HG03196 (cell line): ENCODE measurements at regions not wholly inside any gene's neighbourhood (a gene's known extent, or its start where the extent isn't known, plus 50 kb on each side); places are given as distances from the start of the nearest gene placed in this dataset.
"Not testable (repeated sequence)": the region's sequence is repeated elsewhere in the genome, so short reads cannot be mapped to it uniquely, and the experiment has no call there.

Experiments
- ATAC-seq: cut with Tn5 transposase; IDR thresholded peaks from one replicate; pipeline ENCODE4 v1.9.1; 2021; ENCODE audit not compliant: unreplicated experiment

DNA sequence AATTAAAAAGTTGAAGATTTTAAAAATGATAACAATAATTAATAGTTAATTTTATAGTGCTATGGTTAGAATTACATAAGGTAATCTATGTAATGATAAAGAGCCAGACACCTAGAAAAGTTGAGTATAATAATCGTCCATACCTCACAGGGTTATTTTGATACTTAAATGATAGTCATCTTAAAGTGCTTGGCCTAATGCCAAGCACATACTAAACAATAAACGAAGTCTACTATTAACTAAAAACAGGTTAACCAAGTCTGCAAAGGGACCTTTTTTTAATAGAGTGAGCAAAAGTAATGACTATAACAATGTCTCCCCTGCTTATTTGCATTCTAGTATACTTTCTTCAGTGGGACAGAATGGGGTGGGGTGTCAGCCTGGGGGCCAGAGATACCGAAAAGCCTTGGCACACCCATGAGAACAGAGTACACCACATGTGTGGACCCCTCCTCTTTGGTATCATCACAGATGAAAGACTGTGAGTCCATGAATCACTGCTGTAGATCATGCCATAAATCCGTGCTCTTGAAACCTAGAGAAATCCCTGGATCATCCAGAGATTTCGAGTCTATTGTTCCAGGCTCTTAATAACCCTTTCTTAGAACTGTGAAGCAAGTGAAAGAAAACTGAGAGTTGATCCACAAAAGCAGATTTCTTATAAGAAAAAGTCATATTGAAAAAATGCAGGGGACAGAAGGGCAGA lies 249.5 kb downstream of the PRELID2 start:
- ATAC-seq = no peak

DNA sequence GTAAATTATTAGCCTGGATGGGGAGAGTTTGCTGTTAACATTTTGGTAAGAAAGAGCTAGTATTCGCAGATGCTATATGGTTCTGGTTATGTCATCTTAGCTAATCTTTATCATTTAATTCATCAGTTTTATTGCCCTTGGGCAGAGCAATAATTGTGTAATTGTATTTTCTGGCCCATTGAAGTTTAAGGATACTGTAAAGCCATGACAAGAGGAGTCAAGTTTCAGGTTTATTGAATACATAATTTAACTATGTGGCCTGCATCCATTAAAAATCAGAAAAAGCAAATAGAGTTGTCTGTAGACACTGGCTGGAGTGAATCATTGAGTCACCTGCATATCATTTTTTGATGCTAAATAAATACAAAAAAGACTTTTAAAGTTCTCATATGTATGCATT lies 255.8 kb downstream of the PRELID2 start:
- no peak for ATAC-seq

DNA sequence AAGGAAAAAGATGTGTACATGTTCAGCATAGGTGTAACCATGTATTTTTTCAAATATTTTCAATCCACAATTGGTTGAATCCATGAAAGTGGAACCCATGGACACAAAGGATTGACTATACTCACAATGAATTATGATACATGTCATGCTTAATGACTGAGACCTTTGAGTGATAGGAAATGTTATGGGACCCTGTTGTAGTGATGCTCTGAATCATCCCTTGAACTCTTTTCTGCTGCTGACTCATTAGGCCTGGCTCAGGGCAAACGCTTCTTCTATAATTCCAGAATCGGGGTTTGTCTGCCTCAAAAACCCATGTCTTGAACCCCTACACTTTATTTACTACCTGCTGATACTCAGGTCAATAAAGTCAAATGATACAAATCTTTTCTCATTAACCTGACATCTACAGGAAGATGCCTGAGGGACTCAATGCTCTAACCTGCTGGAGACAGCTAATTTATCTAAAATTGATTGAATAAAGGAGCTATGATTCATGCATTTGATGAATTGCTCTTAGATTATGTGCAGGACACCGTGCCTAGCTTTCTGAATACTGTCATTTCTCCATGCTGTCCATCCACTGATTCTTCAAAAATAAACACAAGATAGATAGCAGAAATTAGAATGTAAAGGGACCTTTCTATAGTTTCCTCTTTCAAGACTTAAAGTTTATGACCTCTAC lies 260.1 kb downstream of the PRELID2 start:
- ATAC-seq = no peak

DNA sequence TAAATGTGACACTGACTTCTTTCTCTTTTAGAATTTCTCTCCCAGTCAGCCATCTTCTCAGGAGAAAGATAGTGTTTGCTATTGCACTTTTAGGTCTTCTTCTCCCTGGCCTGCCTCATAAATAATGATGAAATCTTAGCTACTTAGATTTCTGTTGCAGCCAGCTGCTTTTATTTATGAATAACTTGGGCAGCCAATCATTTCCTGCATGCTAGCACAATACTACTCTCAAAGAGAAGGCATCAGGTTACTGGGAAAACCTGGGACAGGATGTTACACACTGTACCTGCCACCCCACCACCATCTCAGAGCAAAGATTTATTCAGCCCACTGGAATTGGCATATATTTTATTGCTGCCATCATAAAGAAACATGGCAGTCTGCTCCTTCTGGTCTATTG lies 266.6 kb downstream of the PRELID2 start:
- no peak for ATAC-seq

DNA sequence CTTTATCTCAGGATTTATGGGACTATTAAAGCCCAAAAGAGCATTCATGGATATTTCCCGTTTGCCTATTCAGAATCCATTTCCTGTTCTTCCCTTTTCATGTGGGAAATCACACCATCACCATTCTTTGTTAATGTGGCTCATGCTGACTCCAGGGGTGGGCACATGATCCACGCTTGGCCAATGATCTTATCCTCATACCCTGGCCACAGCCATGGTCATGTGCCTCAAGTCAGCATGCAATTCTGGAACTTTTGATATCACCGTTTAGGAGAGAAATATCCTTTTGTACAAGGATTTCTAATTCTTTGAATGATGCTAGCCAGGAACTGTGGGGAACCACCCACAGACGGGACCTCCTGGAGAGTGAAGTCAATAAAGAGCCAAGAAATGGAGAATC lies 272.2 kb downstream of the PRELID2 start:
- no peak for ATAC-seq

DNA sequence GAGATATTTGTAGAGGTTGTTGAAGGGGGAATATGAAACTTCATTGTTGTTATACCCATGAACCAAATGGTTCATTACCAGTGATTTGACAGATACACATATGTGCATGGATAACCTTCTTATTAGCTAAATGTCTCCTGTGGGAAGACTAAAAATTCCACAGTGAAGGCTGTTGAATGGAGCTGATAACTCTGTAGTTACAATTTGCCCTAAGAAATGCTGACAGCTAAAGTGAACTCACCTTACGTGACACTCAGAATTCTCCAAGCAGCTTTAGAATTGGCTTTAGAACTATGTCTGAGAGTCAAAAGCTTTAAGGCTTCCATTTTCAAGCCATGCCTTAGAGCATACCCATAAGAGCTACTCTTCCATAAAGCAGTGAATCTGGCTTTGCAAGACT lies 276.9 kb downstream of the PRELID2 start:
- ATAC-seq = no peak

DNA sequence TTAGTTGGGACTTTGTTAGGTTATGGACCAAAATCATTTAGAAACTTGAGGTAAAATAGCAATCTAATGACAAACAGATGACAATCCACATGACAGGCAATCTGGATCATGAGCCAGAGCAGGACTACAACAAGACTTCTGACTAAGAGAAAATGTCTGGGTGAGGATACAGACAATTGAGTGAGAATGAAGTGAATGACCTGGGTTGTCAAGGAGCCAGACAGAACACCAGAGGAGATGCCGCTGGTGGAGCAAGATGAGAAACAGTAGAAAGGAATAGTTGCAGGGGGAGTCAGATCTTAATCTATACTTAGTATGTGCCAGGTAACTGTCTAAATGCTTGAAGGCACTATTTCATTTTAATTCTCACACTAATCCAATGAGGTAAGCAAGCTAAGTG lies 277.8 kb downstream of the PRELID2 start:
- ATAC-seq = no peak

DNA sequence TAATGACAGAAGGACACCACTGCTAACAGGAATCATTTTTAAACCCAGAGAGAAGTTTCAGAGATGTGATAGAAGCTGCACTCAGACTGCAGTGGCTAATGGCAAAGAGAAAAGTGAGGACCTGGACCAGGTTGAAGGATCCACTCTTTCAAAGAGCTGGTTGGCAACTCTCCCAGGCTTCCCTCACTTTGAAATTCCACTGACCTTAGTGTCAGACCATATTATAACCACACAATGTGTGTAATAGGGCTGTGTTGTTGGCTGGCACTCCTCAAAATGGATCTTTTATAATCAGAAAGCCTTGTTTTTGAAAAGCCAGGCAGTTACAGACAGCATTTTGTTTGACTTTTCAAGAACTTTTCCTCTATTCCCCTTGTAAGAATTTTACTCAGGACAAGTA lies 280.7 kb downstream of the PRELID2 start:
- no peak for ATAC-seq

DNA sequence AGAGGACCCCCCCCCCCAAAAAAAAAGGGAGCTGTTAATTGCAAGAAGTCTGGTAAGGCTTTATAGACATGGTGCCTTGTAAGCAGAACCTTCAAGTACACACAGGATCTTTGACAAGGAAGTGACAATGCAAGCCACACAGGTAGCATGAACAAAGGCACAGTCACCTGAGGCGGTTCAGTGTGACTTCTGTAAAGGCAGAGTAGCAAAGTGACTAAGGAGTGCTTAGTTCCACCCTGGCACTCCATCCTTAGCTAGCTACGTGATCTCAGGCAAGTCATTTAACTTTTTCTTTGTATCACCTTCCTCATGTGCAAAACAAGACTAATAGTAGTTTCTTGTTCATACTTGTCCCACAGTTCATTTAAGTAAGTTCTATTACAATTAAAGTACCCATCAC lies 282.0 kb downstream of the PRELID2 start:
- no peak for ATAC-seq

DNA sequence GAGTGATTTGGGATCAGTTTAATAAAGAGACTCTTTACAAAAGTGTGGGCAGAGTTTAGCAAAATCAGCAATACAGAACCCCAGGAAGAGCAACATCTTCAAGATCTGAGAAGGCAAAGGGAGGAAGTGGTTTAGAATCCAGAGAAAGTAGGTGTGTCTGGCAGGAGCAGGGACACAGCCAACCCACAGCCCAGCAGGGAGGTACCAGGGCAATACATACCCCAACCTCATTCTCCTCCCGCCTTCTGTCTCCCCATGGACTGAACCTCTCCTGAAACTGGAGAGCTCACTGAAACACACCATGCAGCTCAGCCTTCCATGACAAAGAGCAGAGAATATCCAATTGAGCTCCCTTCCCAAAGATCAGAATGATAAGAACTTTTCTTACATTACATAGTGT lies 283.4 kb downstream of the PRELID2 start:
- ATAC-seq = no peak

DNA sequence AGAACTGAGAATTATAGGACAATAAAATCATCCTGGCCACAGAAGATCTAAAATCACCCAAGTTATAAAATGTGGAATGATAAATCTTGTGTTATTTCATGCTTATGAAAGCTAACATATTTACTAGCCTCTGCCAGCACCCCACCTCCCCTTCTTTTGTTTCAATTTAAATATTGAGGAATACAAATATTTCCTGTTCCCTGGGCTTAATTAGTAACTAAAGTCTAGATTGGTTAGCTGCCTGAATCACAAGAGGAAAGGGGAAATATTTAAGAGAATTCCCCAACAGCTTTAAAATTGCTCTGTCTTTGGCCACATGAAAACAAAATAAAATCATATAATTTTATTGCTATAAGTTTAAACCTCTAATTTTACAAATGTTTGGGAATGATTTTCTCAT lies 287.0 kb downstream of the PRELID2 start:
- ATAC-seq = no peak

DNA sequence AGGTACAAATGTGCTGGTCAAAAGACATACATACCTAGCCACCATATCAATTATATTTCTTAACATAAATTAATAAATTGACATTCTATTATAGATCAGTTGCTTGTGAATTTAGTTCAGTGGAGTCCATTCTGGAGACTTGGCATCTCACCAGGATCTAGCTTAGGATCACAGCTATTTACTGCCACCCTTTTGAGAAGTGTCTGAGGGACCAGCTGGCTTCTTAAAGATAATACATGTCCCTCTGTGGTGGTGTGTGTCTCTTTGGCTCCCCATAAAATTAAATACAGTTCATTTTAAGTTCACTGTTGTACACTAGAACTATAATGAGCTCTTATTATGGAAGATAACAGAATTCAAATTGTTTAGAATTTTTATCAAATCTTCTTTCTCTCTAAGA lies 290.7 kb downstream of the PRELID2 start:
- ATAC-seq = no peak

DNA sequence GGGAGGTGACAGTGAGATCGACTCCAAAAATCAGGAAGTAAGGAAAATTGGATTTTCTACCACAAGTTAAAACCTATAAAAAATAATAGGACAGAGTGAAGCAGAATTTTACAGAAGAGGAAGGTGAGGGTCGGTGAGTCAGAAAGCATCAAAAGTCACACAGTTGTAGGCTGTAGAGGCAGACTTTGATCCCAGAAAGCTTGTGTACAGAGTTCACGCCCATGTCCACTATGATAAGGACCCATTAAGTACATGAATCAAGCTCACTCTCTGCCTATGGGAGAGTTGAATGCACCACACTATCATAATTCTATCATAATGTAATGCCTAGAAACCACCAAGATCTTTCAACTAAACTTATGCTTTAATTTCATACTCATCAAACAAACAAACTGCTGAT lies 291.2 kb downstream of the PRELID2 start:
- ATAC-seq = no peak

DNA sequence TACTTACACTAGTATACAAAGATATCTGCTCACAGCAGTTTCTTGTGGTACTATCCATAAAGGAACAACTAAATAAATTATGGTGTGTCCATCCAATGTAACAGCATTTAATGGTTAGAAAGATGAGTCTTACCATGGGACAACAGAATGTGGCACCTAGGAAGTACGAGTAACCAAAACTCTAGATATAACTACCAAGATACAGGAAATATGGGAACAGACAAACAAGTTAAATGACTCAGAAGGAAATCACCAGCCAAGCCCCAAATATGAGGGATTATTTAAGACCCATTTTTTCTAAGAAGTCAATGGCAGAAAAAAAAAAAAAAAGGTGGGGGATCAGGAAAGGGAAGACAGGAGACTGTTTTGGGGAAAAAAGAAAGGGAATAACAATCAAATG lies 294.8 kb downstream of the PRELID2 start:
- no peak for ATAC-seq

DNA sequence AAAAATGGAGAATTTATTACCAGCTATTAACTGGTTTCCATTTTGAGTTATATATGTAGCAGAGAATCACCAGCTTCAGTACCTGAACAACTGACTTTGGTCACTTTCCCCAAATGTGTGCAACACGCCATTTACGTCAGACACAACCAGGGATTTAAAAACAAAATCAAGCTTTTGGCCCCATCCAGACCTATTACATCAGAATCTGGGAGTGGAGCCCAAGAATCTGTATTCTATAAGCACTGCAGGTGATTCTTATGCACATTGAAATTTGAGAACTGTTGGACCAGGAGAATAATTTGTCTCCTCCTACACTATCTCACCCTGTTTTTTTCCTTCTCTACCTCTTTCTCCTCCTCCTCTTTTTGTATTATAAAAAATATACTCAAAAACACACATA lies 295.9 kb downstream of the PRELID2 start:
- ATAC-seq = no peak

DNA sequence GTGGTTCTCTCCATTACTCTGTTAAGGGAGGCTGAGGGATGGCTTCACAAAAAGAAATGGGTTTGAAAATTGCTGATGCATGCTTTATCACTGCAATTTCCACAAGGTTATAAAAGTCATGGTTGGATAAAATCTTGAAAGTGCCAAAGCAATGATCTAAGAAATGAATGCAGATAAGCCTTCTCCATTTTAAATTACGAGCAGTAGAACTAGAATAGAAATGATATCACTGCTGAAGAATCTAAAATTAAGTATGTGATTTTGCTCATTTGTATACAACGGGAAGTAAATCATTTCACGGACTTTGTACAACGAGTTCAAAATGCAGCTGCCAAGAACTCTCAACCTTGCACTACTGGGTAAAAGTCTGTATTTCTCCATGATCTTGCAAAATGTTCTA lies 299.0 kb downstream of the PRELID2 start:
- no peak for ATAC-seq

DNA sequence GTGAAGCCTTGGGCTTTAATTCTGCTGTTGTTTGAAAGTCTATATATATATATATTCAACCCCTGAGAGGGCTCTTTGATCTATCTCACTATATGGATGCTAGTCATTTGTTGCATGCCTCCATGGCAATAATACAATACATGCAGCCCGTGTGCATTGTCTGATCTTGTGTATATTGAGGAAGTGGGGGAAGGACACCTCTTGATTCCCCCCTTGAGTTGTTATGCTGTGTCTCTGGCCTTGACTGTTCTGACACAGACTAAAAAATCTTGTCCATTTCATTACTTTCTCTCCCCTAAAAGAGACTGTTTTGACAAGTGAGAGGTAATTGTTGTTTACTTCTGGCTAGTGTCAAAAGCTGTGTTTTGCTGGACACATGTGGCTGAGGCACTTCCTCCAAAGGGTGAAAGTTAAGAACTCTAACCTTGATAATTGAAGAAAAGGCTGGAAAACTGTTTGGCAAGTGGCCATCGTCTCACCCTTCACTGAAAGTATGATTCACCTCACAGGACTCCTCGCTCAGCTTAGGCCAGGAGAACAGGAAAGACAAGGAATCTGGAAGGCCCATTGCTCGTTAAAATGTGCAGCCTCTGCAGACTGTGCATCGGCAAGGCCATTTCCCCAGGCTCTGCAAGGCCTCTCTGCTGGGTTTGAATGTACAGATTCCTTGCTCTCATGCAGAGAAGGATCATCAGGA lies 304.0 kb downstream of the PRELID2 start:
- ATAC-seq = no peak

DNA sequence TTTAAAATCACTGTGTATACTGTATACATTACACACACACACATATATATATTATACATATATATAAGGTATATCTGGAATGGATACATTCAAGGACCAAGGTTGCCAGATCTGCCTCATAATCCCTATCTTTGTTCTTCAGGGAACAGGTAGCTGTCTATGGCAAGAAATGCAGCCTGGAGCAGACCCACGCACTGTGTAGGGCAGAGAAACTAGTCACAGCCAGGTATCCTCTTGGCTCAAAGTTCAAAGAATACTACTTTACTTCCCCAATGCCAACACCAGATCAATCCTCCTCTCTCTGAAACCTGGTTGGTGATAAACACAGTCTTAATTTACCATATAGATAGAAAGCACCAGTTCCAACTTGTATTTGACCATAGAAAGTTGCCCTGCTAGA lies 313.6 kb downstream of the PRELID2 start:
- ATAC-seq = no peak

DNA sequence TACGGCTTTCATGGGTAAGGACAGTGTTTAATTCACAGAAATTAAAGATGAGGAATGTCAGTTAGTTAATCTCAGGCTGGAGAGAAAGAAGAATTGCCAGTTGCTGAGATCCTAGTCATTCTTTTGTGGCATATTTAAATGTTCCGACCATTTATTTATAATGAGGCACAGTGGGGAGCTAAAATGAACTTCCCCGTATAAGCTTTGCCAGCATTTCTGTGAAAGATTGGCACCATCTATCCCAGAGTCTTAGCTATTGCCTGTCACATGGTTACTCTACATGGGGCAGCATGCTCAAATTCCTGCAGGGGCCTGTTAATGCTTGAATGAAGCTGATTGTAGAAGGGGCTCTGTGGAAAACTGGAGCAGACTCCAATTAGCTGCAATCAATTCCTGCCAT lies 314.1 kb downstream of the PRELID2 start:
- no peak for ATAC-seq

DNA sequence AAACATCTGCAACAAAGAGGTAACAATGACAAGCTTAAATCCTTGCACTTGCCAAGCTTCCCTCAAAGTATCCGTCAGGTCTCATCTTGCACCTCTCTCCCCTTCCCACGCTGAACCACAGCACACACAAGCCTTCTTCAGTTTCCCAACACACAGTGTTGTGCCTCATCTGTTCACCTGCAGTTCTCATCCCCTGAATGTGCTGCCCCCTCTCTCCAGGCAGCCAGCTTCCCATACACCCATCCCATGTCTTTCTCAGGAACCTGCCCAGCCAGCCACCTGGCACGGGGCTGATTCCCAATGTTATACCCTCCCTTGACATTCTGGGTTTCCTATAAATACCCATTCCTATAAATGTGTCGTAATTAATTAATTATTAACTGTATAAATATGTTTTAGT lies 314.8 kb downstream of the PRELID2 start:
- ATAC-seq = no peak

DNA sequence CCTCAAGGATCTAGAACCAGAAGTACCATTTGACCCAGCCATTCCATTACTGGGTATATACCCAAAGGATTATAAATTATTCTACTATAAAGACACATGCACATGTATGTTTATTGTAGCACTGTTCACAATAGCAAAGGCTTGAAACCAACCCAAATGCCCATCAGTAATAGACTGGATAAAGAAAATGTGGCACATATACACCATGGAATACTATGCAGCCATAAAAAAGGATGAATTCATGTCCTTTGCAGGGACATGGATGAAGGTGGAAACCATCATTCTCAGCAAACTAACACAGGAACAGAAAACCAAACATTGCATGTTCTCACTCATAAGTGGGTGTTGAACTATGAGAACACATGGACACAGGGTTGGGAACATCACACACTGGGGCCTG lies 317.6 kb downstream of the PRELID2 start:
- not testable (repeated sequence) for ATAC-seq

DNA sequence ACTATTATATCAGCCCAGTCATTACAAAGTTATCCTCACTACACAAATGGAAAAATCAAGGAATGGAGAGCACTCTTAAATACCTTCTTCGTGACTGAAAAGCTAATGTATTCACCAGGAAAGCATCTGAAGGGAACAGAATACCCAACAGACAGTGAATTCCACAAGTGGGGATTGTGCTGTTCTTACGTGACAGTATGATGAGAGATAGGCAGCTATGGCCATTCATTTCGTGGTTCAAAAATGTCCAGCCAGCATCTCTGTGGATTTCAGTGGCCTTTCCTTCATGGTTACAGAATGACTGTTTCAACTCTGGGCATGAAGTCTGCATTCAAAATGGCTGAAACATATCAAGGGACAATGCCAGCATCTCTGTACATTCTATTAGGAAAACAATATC lies 323.8 kb downstream of the PRELID2 start:
- ATAC-seq = no peak
